HEK293 (cell line): ENCODE measurements at regions not wholly inside any gene's neighbourhood (a gene's known extent, or its start where the extent isn't known, plus 50 kb on each side); places are given as distances from the start of the nearest gene placed in this dataset.

Experiments used
- CTCF ChIA-PET: fragments of 350-600 bp; formaldehyde crosslinking; extraction: SDS; loops from one replicate; lab custom pipeline; 2021; ENCODE audit warnings: antibody characterized with exemption; lab: Yijun Ruan, JAX
- POLR2A ChIA-PET: fragments of 300-600 bp; formaldehyde crosslinking; extraction: SDS; loops from one replicate; lab custom pipeline; 2020; ENCODE audit warnings: antibody characterized with exemption, inconsistent platforms; lab: Yijun Ruan, JAX
- H3K27ac ChIP-seq: fragments of 200-500 bp; sonication (Bioruptor generic); 2 replicates; pipeline ENCODE4 v1.5.1; 2014; ENCODE audit warnings: low read depth, low read length, control low read depth, inconsistent platforms; ENCODE audit errors: extremely low read depth
- H3K36me3 ChIP-seq, 2 experiments: fragments of 200-500 bp in 1 of 2; sonication (Bioruptor generic) in 1 of 2; 1 replicate in 1 of 2; 2 replicates in 1 of 2; pipeline ENCODE4 v1.5.1; 2014 to 2017; ENCODE audit warnings: inconsistent platforms in 2 of 2, low read length in 2 of 2; ENCODE audit not compliant: control insufficient read depth in 2 of 2, insufficient read depth in 1 of 2
- H3K4me1 ChIP-seq: fragments of 200-500 bp; sonication (Bioruptor generic); 2 replicates; pipeline ENCODE4 v1.5.1; 2014; ENCODE audit warnings: mild to moderate bottlenecking, low read length, inconsistent platforms; ENCODE audit not compliant: control insufficient read depth, insufficient read depth
- H3K4me3 ChIP-seq: 2 replicates; pipeline ENCODE4 v1.5.1; 2011; ENCODE audit warnings: low read depth, mild to moderate bottlenecking, control low read depth, low read length, moderate library complexity
- H3K9me3 ChIP-seq: fragments of 200-500 bp; sonication (Bioruptor generic); 2 replicates; pipeline ENCODE4 v1.5.1; 2014; ENCODE audit warnings: low read depth, low read length, inconsistent platforms; ENCODE audit not compliant: control insufficient read depth, insufficient read depth
- FEZF1 ChIP-seq: fragments of 450-650 bp; formaldehyde crosslinking; IDR thresholded peaks from 2 replicates; pipeline ENCODE4 v1.5.1; 2016; ENCODE audit warnings: missing biosample characterization, missing genetic modification characterization
- HOXD13 ChIP-seq: sonication (generic); formaldehyde crosslinking; IDR thresholded peaks from 2 replicates; pipeline ENCODE4 v1.8.0; 2022; ENCODE audit warnings: missing genetic modification reagents, borderline replicate concordance
- REPIN1 ChIP-seq: fragments of 450-650 bp; formaldehyde crosslinking; IDR thresholded peaks from 2 replicates; pipeline ENCODE4 v1.5.1; 2017; ENCODE audit warnings: missing biosample characterization, missing genetic modification characterization, low read depth
- ZNF274 ChIP-seq, 2 experiments: fragments of 200-500 bp in 1 of 2; fragments of 450-650 bp in 1 of 2; sonication (Bioruptor generic) in 1 of 2; formaldehyde crosslinking in 1 of 2; IDR thresholded peaks; 2 replicates each; pipeline versions ENCODE4 v1.5.1 to v1.6.1; 2014 to 2016; ENCODE audit warnings: borderline replicate concordance in 1 of 2, inconsistent platforms in 1 of 2, low read length in 1 of 2, missing biosample characterization in 1 of 2, missing genetic modification characterization in 1 of 2
- ZNF324 ChIP-seq: fragments of 450-650 bp; formaldehyde crosslinking; IDR thresholded peaks from 2 replicates; pipeline ENCODE4 v1.5.1; 2016; ENCODE audit warnings: missing biosample characterization, missing genetic modification characterization
- ZNF449 ChIP-seq: fragments of 450-650 bp; formaldehyde crosslinking; IDR thresholded peaks from 2 replicates; pipeline ENCODE4 v1.5.1; 2017; ENCODE audit warnings: missing biosample characterization, mild to moderate bottlenecking, missing genetic modification characterization, moderate library complexity
- ZNF473 ChIP-seq: fragments of 450-650 bp; formaldehyde crosslinking; IDR thresholded peaks from 2 replicates; pipeline ENCODE4 v1.5.1; 2017; ENCODE audit warnings: missing biosample characterization, missing genetic modification characterization
- ZNF513 ChIP-seq: fragments of 450-650 bp; IDR thresholded peaks from 2 replicates; pipeline ENCODE4 v1.5.1; 2018; ENCODE audit warnings: missing biosample characterization, missing genetic modification characterization
- ZNF571 ChIP-seq: fragments of 450-650 bp; formaldehyde crosslinking; IDR thresholded peaks from 2 replicates; pipeline ENCODE4 v1.5.0; 2017; ENCODE audit warnings: missing biosample characterization, missing genetic modification characterization
- ZNF76 ChIP-seq: fragments of 450-650 bp; formaldehyde crosslinking; IDR thresholded peaks from 2 replicates; pipeline ENCODE4; 2016; ENCODE audit warnings: low read depth, missing biosample characterization, missing genetic modification characterization, borderline replicate concordance
- ZNF791 ChIP-seq: fragments of 450-650 bp; formaldehyde crosslinking; IDR thresholded peaks from 2 replicates; pipeline ENCODE4 v1.5.1; 2016; ENCODE audit warnings: missing biosample characterization, missing genetic modification characterization
- TF ChIP-seq, protein P1 (sequence below): fragments of 450-650 bp; formaldehyde crosslinking; IDR thresholded peaks from 2 replicates; pipeline ENCODE4 v1.5.1; 2016; ENCODE audit warnings: missing biosample characterization, missing genetic modification characterization

- H3K4me3 ChIP-seq, result no peak overlapping the region
- TF ChIP-seq ZNF513 (tag by site-specific recombination) (no peak), REPIN1 (tag by site-specific recombination) (no peak), ZNF791 (no peak), ZNF274 (IDR thresholded peaks at IDR 0.05; ENCODE audit: low read length) (no peak), ZNF274 (tag by site-specific recombination; IDR thresholded peaks at IDR 0.05; ENCODE audit: borderline replicate concordance) (no peak), ZNF473 (tag by site-specific recombination) (no peak), ZNF76 (tag by site-specific recombination) (no peak), ZNF571 (tag by site-specific recombination) (no peak)
- ChIA-PET POLR2A (no interaction called here), CTCF (interaction anchor here (1.0 to 1.6 kb wide), 4 partner anchors 11 to 220 kb away, joined by 3 to 6 read pairs (median 4); no protein-coding TSS in a partner anchor)
- no peaks in the 10 kb centered on the region for H3K36me3 ChIP-seq
- H3K27ac ChIP-seq, result no peak overlapping the region
- H3K9me3 ChIP-seq, result no peaks in the 10 kb centered on the region
- H3K4me1 ChIP-seq, result no peaks in the 10 kb centered on the region
Observed at GRCh38 chr3:69451594-69451993, 65.7 kb upstream of the FRMD4B start.

- Histone ChIP-seq H3K4me3 (no peak overlapping the region), H3K27ac (no peak overlapping the region), H3K36me3 (no peaks in the 10 kb centered on the region), H3K4me1 (no peaks in the 10 kb centered on the region), H3K9me3 (no peaks in the 10 kb centered on the region)
- ChIA-PET CTCF (interaction anchor here (0.7 kb wide), 1 partner anchor 46 kb away, joined by 3 read pairs; no protein-coding TSS in a partner anchor), POLR2A (interaction anchor here (0.7 kb wide), 1 partner anchor 125 kb away, joined by 3 read pairs; no protein-coding TSS in a partner anchor)
- TF ChIP-seq FEZF1 (tag by site-specific recombination) (no peak), ZNF324 (no peak)
- TF ChIP-seq, protein P1, sequence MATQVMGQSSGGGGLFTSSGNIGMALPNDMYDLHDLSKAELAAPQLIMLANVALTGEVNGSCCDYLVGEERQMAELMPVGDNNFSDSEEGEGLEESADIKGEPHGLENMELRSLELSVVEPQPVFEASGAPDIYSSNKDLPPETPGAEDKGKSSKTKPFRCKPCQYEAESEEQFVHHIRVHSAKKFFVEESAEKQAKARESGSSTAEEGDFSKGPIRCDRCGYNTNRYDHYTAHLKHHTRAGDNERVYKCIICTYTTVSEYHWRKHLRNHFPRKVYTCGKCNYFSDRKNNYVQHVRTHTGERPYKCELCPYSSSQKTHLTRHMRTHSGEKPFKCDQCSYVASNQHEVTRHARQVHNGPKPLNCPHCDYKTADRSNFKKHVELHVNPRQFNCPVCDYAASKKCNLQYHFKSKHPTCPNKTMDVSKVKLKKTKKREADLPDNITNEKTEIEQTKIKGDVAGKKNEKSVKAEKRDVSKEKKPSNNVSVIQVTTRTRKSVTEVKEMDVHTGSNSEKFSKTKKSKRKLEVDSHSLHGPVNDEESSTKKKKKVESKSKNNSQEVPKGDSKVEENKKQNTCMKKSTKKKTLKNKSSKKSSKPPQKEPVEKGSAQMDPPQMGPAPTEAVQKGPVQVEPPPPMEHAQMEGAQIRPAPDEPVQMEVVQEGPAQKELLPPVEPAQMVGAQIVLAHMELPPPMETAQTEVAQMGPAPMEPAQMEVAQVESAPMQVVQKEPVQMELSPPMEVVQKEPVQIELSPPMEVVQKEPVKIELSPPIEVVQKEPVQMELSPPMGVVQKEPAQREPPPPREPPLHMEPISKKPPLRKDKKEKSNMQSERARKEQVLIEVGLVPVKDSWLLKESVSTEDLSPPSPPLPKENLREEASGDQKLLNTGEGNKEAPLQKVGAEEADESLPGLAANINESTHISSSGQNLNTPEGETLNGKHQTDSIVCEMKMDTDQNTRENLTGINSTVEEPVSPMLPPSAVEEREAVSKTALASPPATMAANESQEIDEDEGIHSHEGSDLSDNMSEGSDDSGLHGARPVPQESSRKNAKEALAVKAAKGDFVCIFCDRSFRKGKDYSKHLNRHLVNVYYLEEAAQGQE, result no peak
Observed at GRCh38 chr3:69448877-69449276, 63.0 kb upstream of the FRMD4B start.

DNA sequence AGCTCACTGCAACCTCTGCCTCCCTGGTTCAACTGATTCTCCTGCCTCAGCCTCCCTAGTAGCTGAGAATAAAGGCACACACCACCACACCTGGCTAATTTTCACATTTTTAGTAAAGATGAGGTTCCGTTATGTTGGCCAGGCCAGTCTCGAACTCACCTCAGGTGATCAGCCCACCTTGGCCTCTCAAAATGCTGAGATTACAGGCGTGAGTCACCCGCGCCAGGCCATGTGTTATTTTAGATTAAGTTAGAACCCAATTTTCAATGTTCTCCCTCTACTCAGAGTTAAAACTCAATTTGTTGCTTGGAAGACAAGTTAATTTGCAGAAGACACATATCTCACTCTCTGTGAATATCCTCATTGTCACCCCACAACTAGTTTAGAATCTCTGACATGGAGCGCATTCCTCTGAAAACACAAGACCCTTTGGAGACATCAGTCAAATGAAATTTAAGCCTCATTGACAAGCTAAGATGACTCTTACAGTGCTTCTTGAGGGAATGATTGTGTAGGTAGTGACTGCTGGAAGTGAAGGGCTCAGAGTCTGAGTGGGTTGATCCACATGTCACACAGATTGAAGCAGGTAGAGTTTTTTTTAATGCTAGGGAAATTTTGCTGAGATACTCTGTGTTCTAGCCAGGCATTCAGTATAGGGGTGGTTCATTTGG, 60.6 kb upstream of the FRMD4B start:
- POLR2A ChIA-PET, result no interaction called here
- no peak for TF ChIP-seq ZNF449 (tag by site-specific recombination)
- TF ChIP-seq ZNF791, result no peak
- TF ChIP-seq HOXD13 (CRISPR knock-in tag), result no peak
- CTCF ChIA-PET, result no interaction called here
- H3K4me3 ChIP-seq, result no peak overlapping the region
- no peaks in the 10 kb centered on the region for H3K4me1 ChIP-seq
- no peak overlapping the region for H3K27ac ChIP-seq
- H3K9me3 ChIP-seq, result no peaks in the 10 kb centered on the region
- H3K36me3 ChIP-seq, result no peaks in the 10 kb centered on the region
